GM12873 (cell line): ENCODE measurements at regions not wholly inside any gene's neighbourhood (a gene's known extent, or its start where the extent isn't known, plus 50 kb on each side); places are given as distances from the start of the nearest gene placed in this dataset.

ENCODE experiments used
- CTCF ChIP-seq: IDR thresholded peaks from 2 replicates; pipeline ENCODE4 v1.5.1; 2012; ENCODE audit warnings: low read depth, mild to moderate bottlenecking, moderate library complexity, low read length, control low read depth; ENCODE audit not compliant: insufficient read depth; ENCODE audit errors: missing control alignments

GRCh38 chr21:35594905-35595304, 465.4 kb downstream of the SETD4 start:
- TF ChIP-seq CTCF, result no peak

- TF ChIP-seq CTCF, result no peak
These were observed 467.3 kb downstream of the SETD4 start for GRCh38 chr21:35593000-35593502.

- TF ChIP-seq CTCF, result no peak
These were observed 472.4 kb downstream of the SETD4 start for GRCh38 chr21:35587841-35588380.

- no peak for TF ChIP-seq CTCF
These were observed 474.0 kb downstream of the SETD4 start for GRCh38 chr21:35586305-35586704.

GRCh38 chr21:35585878-35586277, 474.4 kb downstream of the SETD4 start:
- TF ChIP-seq CTCF, result no peak

GRCh38 chr21:35585155-35585554, 475.2 kb downstream of the SETD4 start:
- TF ChIP-seq CTCF, result no peak

GRCh38 chr21:35583566-35584216, 476.6 kb downstream of the SETD4 start:
- TF ChIP-seq CTCF, result no peak
